ENCODE measurements at regions not wholly inside any gene's neighbourhood (a gene's known extent, or its start where the extent isn't known, plus 50 kb on each side); places are given as distances from the start of the nearest gene placed in this dataset.

GRCh38 chr14:80084196-80084595 lies 127.1 kb downstream of the DIO2 start:
- TF ChIP-seq CTCF (IDR thresholded peaks at IDR 0.05) (no peak), POLR2A (IDR thresholded peaks at IDR 0.05) (no peak)

GRCh38 chr14:80080601-80081000 lies 130.7 kb downstream of the DIO2 start:
- Histone ChIP-seq H3K4me3 (no peak overlapping the region), H3K27me3 (no peaks in the 10 kb centered on the region), H3K9me3 (no peaks in the 10 kb centered on the region), H3K4me1 (no peaks in the 10 kb centered on the region), H3K27ac (no peak overlapping the region), H3K36me3 (no peaks in the 10 kb centered on the region)
- no peak for TF ChIP-seq CTCF (IDR thresholded peaks at IDR 0.05)
- TF ChIP-seq POLR2A (IDR thresholded peaks at IDR 0.05), result no peak
- DNase-seq, result no peak

More at GRCh38 chr14:80084196-80084595, 127.1 kb downstream of the DIO2 start:
- DNase-seq, result no peak
- no peak overlapping the region for H3K4me3 ChIP-seq
- no peaks in the 10 kb centered on the region for H3K9me3 ChIP-seq
- no peaks in the 10 kb centered on the region for H3K4me1 ChIP-seq
- no peak overlapping the region for H3K27ac ChIP-seq
- H3K36me3 ChIP-seq, result no peaks in the 10 kb centered on the region
- no peaks in the 10 kb centered on the region for H3K27me3 ChIP-seq

- TF ChIP-seq POLR2A (IDR thresholded peaks at IDR 0.05) (no peak), CTCF (IDR thresholded peaks at IDR 0.05) (no peak)
- H3K27me3 ChIP-seq, result no peaks in the 10 kb centered on the region
- H3K36me3 ChIP-seq, result no peaks in the 10 kb centered on the region
- no peak overlapping the region for H3K4me3 ChIP-seq
- H3K4me1 ChIP-seq, result no peaks in the 10 kb centered on the region
- no peaks in the 10 kb centered on the region for H3K9me3 ChIP-seq
- H3K27ac ChIP-seq, result no peak overlapping the region
- DNase-seq, result no peak
Observed at GRCh38 chr14:80078501-80078900, 132.8 kb downstream of the DIO2 start.

- H3K36me3 ChIP-seq, result no peaks in the 10 kb centered on the region
- H3K27me3 ChIP-seq, result no peaks in the 10 kb centered on the region
- TF ChIP-seq CTCF (IDR thresholded peaks at IDR 0.05) (no peak), POLR2A (IDR thresholded peaks at IDR 0.05) (no peak)
- no peaks in the 10 kb centered on the region for H3K4me1 ChIP-seq
- no peak for DNase-seq
- H3K4me3 ChIP-seq, result no peak overlapping the region
- no peaks in the 10 kb centered on the region for H3K9me3 ChIP-seq
- H3K27ac ChIP-seq, result no peak overlapping the region
Observed at GRCh38 chr14:80077262-80077661, 134.0 kb downstream of the DIO2 start.

GRCh38 chr14:80074900-80075574 lies 136.3 kb downstream of the DIO2 start:
- H3K9me3 ChIP-seq, result no peaks in the 10 kb centered on the region
- no peaks in the 10 kb centered on the region for H3K27me3 ChIP-seq
- H3K4me1 ChIP-seq, result no peaks in the 10 kb centered on the region
- DNase-seq, result no peak
- TF ChIP-seq CTCF (IDR thresholded peaks at IDR 0.05), result no peak
- TF ChIP-seq POLR2A (IDR thresholded peaks at IDR 0.05), result no peak
- no peak overlapping the region for H3K27ac ChIP-seq
- no peak overlapping the region for H3K4me3 ChIP-seq
- H3K36me3 ChIP-seq, result no peaks in the 10 kb centered on the region

- TF ChIP-seq CTCF (IDR thresholded peaks at IDR 0.05) (no peak), POLR2A (IDR thresholded peaks at IDR 0.05) (no peak)
- H3K36me3 ChIP-seq, result no peaks in the 10 kb centered on the region
- no peaks in the 10 kb centered on the region for H3K9me3 ChIP-seq
- no peak overlapping the region for H3K27ac ChIP-seq
- no peaks in the 10 kb centered on the region for H3K4me1 ChIP-seq
- H3K27me3 ChIP-seq, result no peaks in the 10 kb centered on the region
- H3K4me3 ChIP-seq, result no peak overlapping the region
- no peak for DNase-seq
Observed at GRCh38 chr14:80059041-80059440, 152.3 kb downstream of the DIO2 start.

Measured in Peyer's patch (tissue), 4 donors.